H9 (cell line): ENCODE measurements at regions not wholly inside any gene's neighbourhood (a gene's known extent, or its start where the extent isn't known, plus 50 kb on each side); places are given as distances from the start of the nearest gene placed in this dataset.

Experiments used
- DNase-seq: peaks from one replicate; pipeline ENCODE4 v3.0.0-alpha.2; 2017
- H2AFZ ChIP-seq: one replicate; pipeline ENCODE4 v1.6.1; 2013; ENCODE audit warnings: mild to moderate bottlenecking, low read length, control low read depth, moderate library complexity
- H2AK5ac ChIP-seq: 2 replicates; pipeline ENCODE4 v1.6.1; 2013; ENCODE audit warnings: low read length, control low read depth, mixed read lengths; ENCODE audit not compliant: insufficient read length
- H2BK120ac ChIP-seq: one replicate; pipeline ENCODE4 v1.6.1; 2013; ENCODE audit warnings: low read depth, mild to moderate bottlenecking, low read length, control low read depth, inconsistent platforms; ENCODE audit not compliant: poor library complexity, severe bottlenecking
- H2BK12ac ChIP-seq: 2 replicates; pipeline ENCODE4 v1.6.1; 2013; ENCODE audit warnings: low read length, control low read depth, mixed read lengths, low read depth; ENCODE audit not compliant: insufficient read length
- H2BK15ac ChIP-seq: 2 replicates; pipeline ENCODE4 v1.6.1; 2013; ENCODE audit warnings: low read depth, low read length, control low read depth
- H2BK20ac ChIP-seq: one replicate; pipeline ENCODE4 v1.6.1; 2013; ENCODE audit warnings: low read depth, mild to moderate bottlenecking, low read length, control low read depth, inconsistent platforms; ENCODE audit not compliant: poor library complexity, severe bottlenecking
- H2BK5ac ChIP-seq: 2 replicates; pipeline ENCODE4 v1.6.1; 2013; ENCODE audit warnings: low read length, control low read depth, mixed read lengths; ENCODE audit not compliant: insufficient read length
- H3K14ac ChIP-seq: 2 replicates; pipeline ENCODE4 v1.6.1; 2013; ENCODE audit warnings: low read length, control low read depth; ENCODE audit not compliant: insufficient read depth
- H3K18ac ChIP-seq: 2 replicates; pipeline ENCODE4 v1.6.1; 2013; ENCODE audit warnings: low read depth, mild to moderate bottlenecking, mixed read lengths, low read length, control low read depth; ENCODE audit not compliant: insufficient read length
- H3K23ac ChIP-seq: 2 replicates; pipeline ENCODE4 v1.6.1; 2013; ENCODE audit warnings: low read length, control low read depth, mixed read lengths, low read depth; ENCODE audit not compliant: insufficient read length
- H3K23me2 ChIP-seq: 2 replicates; pipeline ENCODE4 v1.6.1; 2013; ENCODE audit warnings: low read depth, mild to moderate bottlenecking, mixed read lengths, low read length, control low read depth; ENCODE audit not compliant: insufficient read length, poor library complexity, severe bottlenecking
- H3K27ac ChIP-seq: 2 replicates; pipeline ENCODE4 v1.5.1; 2013; ENCODE audit warnings: low read length, control low read depth, mixed read lengths, low read depth; ENCODE audit not compliant: insufficient read length
- H3K27me3 ChIP-seq: 2 replicates; pipeline ENCODE4 v1.6.1; 2013; ENCODE audit warnings: low read length, control low read depth, inconsistent platforms; ENCODE audit not compliant: insufficient read depth
- H3K4ac ChIP-seq: 2 replicates; pipeline ENCODE4 v1.6.1; 2013; ENCODE audit warnings: low read depth, mild to moderate bottlenecking, control low read depth, inconsistent platforms, low read length, moderate library complexity
- H3K4me1 ChIP-seq: 2 replicates; pipeline ENCODE4 v1.6.1; 2013; ENCODE audit warnings: low read length, control low read depth, inconsistent platforms; ENCODE audit not compliant: insufficient read depth
- H3K4me2 ChIP-seq: 2 replicates; pipeline ENCODE4 v1.6.1; 2013; ENCODE audit warnings: low read length, control low read depth, mixed read lengths; ENCODE audit not compliant: insufficient read length, insufficient read depth
- H3K56ac ChIP-seq: 2 replicates; pipeline ENCODE4 v1.6.1; 2013; ENCODE audit warnings: low read depth, mild to moderate bottlenecking, mixed read lengths, low read length, control low read depth; ENCODE audit not compliant: insufficient read length
- H3K79me1 ChIP-seq: 2 replicates; pipeline ENCODE4 v1.6.1; 2013; ENCODE audit warnings: low read depth, mild to moderate bottlenecking, moderate library complexity, low read length, control low read depth, inconsistent platforms; ENCODE audit not compliant: insufficient read depth, poor library complexity, severe bottlenecking
- H3K79me2 ChIP-seq: 2 replicates; pipeline ENCODE4 v1.6.1; 2013; ENCODE audit warnings: low read length, control low read depth, inconsistent platforms; ENCODE audit not compliant: insufficient read depth
- H3K9ac ChIP-seq: 2 replicates; pipeline ENCODE4 v1.6.1; 2013; ENCODE audit warnings: low read length, control low read depth, mixed read lengths; ENCODE audit not compliant: insufficient read length; ENCODE audit errors: extremely low read depth
- H3K9me3 ChIP-seq: one replicate; pipeline ENCODE4 v1.6.1; 2013; ENCODE audit warnings: low read depth, low read length, inconsistent platforms; ENCODE audit not compliant: control insufficient read depth
- H3T11ph ChIP-seq: one replicate; pipeline ENCODE4 v1.6.1; 2013; ENCODE audit warnings: mild to moderate bottlenecking, low read length, control low read depth, inconsistent platforms
- H4K20me1 ChIP-seq: one replicate; pipeline ENCODE4 v1.6.1; 2013; ENCODE audit not compliant: control insufficient read depth, insufficient read length, insufficient read depth
- H4K5ac ChIP-seq: 2 replicates; pipeline ENCODE4 v1.6.1; 2013; ENCODE audit warnings: low read depth, mild to moderate bottlenecking, mixed read lengths, low read length, control low read depth; ENCODE audit not compliant: insufficient read length
- H4K8ac ChIP-seq: replicated peaks from 2 replicates; pipeline ENCODE4 v1.6.1; 2013; ENCODE audit warnings: low read length, control low read depth, mixed read lengths, low read depth; ENCODE audit not compliant: insufficient read length
- H4K91ac ChIP-seq: 2 replicates; pipeline ENCODE4 v1.6.1; 2013; ENCODE audit warnings: low read depth, mild to moderate bottlenecking, moderate library complexity, mixed read lengths, low read length, control low read depth; ENCODE audit not compliant: insufficient read length
- H3K27ac Mint-ChIP-seq, 3 experiments: 2 replicates in 2 of 3; 3 replicates in 1 of 3; pipeline ENCODE4 v1.8.0; 2020 to 2021; ENCODE audit warnings: mixed read lengths in 3 of 3, mild to moderate bottlenecking in 1 of 3, moderate library complexity in 1 of 3
- H3K27me3 Mint-ChIP-seq: 2 replicates; pipeline ENCODE4 v1.8.0; 2021; ENCODE audit warnings: low read depth, mild to moderate bottlenecking, moderate library complexity, mixed read lengths
- H3K36me3 Mint-ChIP-seq, 3 experiments: 2 replicates in 2 of 3; 3 replicates in 1 of 3; pipeline ENCODE4 v1.8.0; 2020 to 2021; ENCODE audit warnings: low read depth in 3 of 3, mixed read lengths in 3 of 3; ENCODE audit not compliant: insufficient read depth in 1 of 3
- H3K4me1 Mint-ChIP-seq, 2 experiments: 2 replicates each; pipeline ENCODE4 v1.8.0; 2020; ENCODE audit warnings: mixed read lengths in 2 of 2
- H3K4me3 Mint-ChIP-seq, 2 experiments: 2 replicates in 1 of 2; 3 replicates in 1 of 2; pipeline ENCODE4 v1.8.0; 2020 to 2021; ENCODE audit warnings: mild to moderate bottlenecking in 2 of 2, mixed read lengths in 2 of 2, moderate library complexity in 1 of 2
- H3K9me3 Mint-ChIP-seq, 2 experiments: 2 replicates in 1 of 2; 3 replicates in 1 of 2; pipeline ENCODE4 v1.8.0; 2020; ENCODE audit warnings: mild to moderate bottlenecking in 2 of 2, mixed read lengths in 2 of 2, moderate library complexity in 1 of 2
- CTCF ChIP-seq: fragments of 200-600 bp; sonication (generic); conservative IDR thresholded peaks from 3 replicates; pipeline ENCODE4 v1.8.0; 2021; ENCODE audit warnings: antibody characterized with exemption, mild to moderate bottlenecking
- WGBS: extraction: QIAGEN DNeasy Blood & Tissue Kit; methylation state at CpG from one replicate; pipeline ENCODE4 v1.1.7; 2013; ENCODE audit warnings: missing lambda C conversion rate, low lambda C conversion rate, mixed read lengths; ENCODE audit not compliant: insufficient read length; ENCODE audit errors: extremely low coverage; 5-methylcytosine and 5-hydroxymethylcytosine counted together

GRCh38 chrX:20363275-20363674, 96.6 kb upstream of the RPS6KA3 start:
- Histone ChIP-seq H3K23ac (no peak overlapping the region), H3K27me3 (no peaks in the 10 kb centered on the region), H3K56ac (no peak overlapping the region), H2BK120ac (no peak overlapping the region), H3K4me1 (no peaks in the 10 kb centered on the region), H2BK15ac (no peak overlapping the region), H3K4ac (no peak overlapping the region), H3K9ac (no peak overlapping the region), H4K91ac (no peak overlapping the region), H4K5ac (no peak overlapping the region), H3K79me1 (no peaks in the 10 kb centered on the region), H3K9me3 (peaks cover 23% of the 10 kb centered on the region), H3K23me2 (no peaks in the 10 kb centered on the region), H2BK5ac (no peak overlapping the region), H4K8ac (no peak overlapping the region), H3K79me2 (no peaks in the 10 kb centered on the region), H3K27ac (no peak overlapping the region), H3K4me2 (no peak overlapping the region), H3T11ph (no peak overlapping the region), H2BK12ac (no peak overlapping the region), H2AFZ (no peak overlapping the region), H2BK20ac (no peak overlapping the region), H4K20me1 (no peaks in the 10 kb centered on the region), H3K14ac (no peak overlapping the region), H2AK5ac (no peak overlapping the region), H3K18ac (no peak overlapping the region)
- Mint-ChIP-seq H3K9me3 (peaks cover 51 to 70% of the 10 kb centered on the region in 2 experiments), H3K4me3 (no peak overlapping the region), H3K27me3 (no peaks in the 10 kb centered on the region; the same call in 1 of the 2 replicates), H3K27ac (no peak overlapping the region), H3K36me3 (no peaks in the 10 kb centered on the region; a peak in 4 of 7 replicates), H3K4me1 (peaks cover 5 to 19% of the 10 kb centered on the region in 2 experiments)
- WGBS = no CpG with 5 or more reads among the region's 5 CpGs
- no peak for TF ChIP-seq CTCF
- no peak for DNase-seq
